ENCODE measurements at regions not wholly inside any gene's neighbourhood (a gene's known extent, or its start where the extent isn't known, plus 50 kb on each side); places are given as distances from the start of the nearest gene placed in this dataset.
A peak's percentile ranks its signal among the peaks of the same experiment; 100 is the strongest.
"Not testable (repeated sequence)": the region's sequence is repeated elsewhere in the genome, so short reads cannot be mapped to it uniquely, and the experiment has no call there.

GRCh38 chr16:31988595-31989581 is 115.3 kb downstream of the ZNF267 start:
- ATAC-seq (replicated peaks in 1 of 4), result peak in 3 of 4 experiments; percentile 75 to 84 (median 81)
- H3K4me1 ChIP-seq (ENCODE audit: control insufficient read depth in 1 of 2, extremely low read depth in 1 of 2, insufficient read depth in 2 of 2, low read length in 2 of 2); POLR2A ChIA-PET; H3K27ac ChIP-seq (ENCODE audit: low read length); H3K27me3 Mint-ChIP-seq; H3K9me3 ChIP-seq; H3K36me3 Mint-ChIP-seq; H3K36me3 ChIP-seq (ENCODE audit: control insufficient read depth in 2 of 2, extremely low read depth in 1 of 2, insufficient read depth in 1 of 2, low read length in 1 of 2); H3K4me1 Mint-ChIP-seq; CTCF ChIA-PET; H3K27ac Mint-ChIP-seq; H3K9me3 Mint-ChIP-seq; H3K27me3 ChIP-seq (replicated peaks in 1 of 2; ENCODE audit: control insufficient read depth in 2 of 2, extremely low read depth in 1 of 2, insufficient read depth in 2 of 2, low read length in 1 of 2); H3K4me3 ChIP-seq (ENCODE audit: control insufficient read depth in 1 of 2, extremely low read depth in 1 of 2, low read length in 1 of 2); H3K4me3 Mint-ChIP-seq: not testable (repeated sequence)
- peak in 29 of 35 experiments; percentile 19 to 61 (median 43) for DNase-seq
- no CpG with 5 or more reads among the region's 23 CpGs for WGBS (ENCODE audit: insufficient coverage)

- H3K9me3 ChIP-seq; H3K4me3 Mint-ChIP-seq; H3K4me1 Mint-ChIP-seq; CTCF ChIA-PET; DNase-seq; POLR2A ChIA-PET; H3K27me3 ChIP-seq (replicated peaks in 1 of 2; ENCODE audit: control insufficient read depth in 2 of 2, extremely low read depth in 1 of 2, insufficient read depth in 2 of 2, low read length in 1 of 2); H3K9me3 Mint-ChIP-seq; H3K36me3 ChIP-seq (ENCODE audit: control insufficient read depth in 2 of 2, extremely low read depth in 1 of 2, insufficient read depth in 1 of 2, low read length in 1 of 2); H3K4me1 ChIP-seq (ENCODE audit: control insufficient read depth in 1 of 2, extremely low read depth in 1 of 2, insufficient read depth in 2 of 2, low read length in 2 of 2); H3K27me3 Mint-ChIP-seq; H3K4me3 ChIP-seq (ENCODE audit: control insufficient read depth in 1 of 2, extremely low read depth in 1 of 2, low read length in 1 of 2); ATAC-seq (replicated peaks in 1 of 4); H3K27ac ChIP-seq (ENCODE audit: low read length); H3K36me3 Mint-ChIP-seq; H3K27ac Mint-ChIP-seq: not testable (repeated sequence)
- WGBS (ENCODE audit: insufficient coverage), result no CpG with 5 or more reads among the region's 7 CpGs
These were observed 116.7 kb downstream of the ZNF267 start for GRCh38 chr16:31990261-31990660.

GRCh38 chr16:31990980-31991379 is 117.4 kb downstream of the ZNF267 start:
- H3K4me1 Mint-ChIP-seq; H3K9me3 ChIP-seq; DNase-seq; ATAC-seq (replicated peaks in 1 of 4); H3K36me3 ChIP-seq (ENCODE audit: control insufficient read depth in 2 of 2, extremely low read depth in 1 of 2, insufficient read depth in 1 of 2, low read length in 1 of 2); H3K27ac Mint-ChIP-seq; H3K27ac ChIP-seq (ENCODE audit: low read length); H3K9me3 Mint-ChIP-seq; CTCF ChIA-PET; H3K4me3 ChIP-seq (ENCODE audit: control insufficient read depth in 1 of 2, extremely low read depth in 1 of 2, low read length in 1 of 2); H3K27me3 ChIP-seq (replicated peaks in 1 of 2; ENCODE audit: control insufficient read depth in 2 of 2, extremely low read depth in 1 of 2, insufficient read depth in 2 of 2, low read length in 1 of 2); POLR2A ChIA-PET; H3K4me3 Mint-ChIP-seq; H3K36me3 Mint-ChIP-seq; H3K4me1 ChIP-seq (ENCODE audit: control insufficient read depth in 1 of 2, extremely low read depth in 1 of 2, insufficient read depth in 2 of 2, low read length in 2 of 2); H3K27me3 Mint-ChIP-seq: not testable (repeated sequence)
- WGBS (ENCODE audit: insufficient coverage), result 96% methylated on average over 6 of the region's 8 CpGs

- H3K27me3 Mint-ChIP-seq; H3K4me3 ChIP-seq (ENCODE audit: control insufficient read depth in 1 of 2, extremely low read depth in 1 of 2, low read length in 1 of 2); H3K36me3 ChIP-seq (ENCODE audit: control insufficient read depth in 2 of 2, extremely low read depth in 1 of 2, insufficient read depth in 1 of 2, low read length in 1 of 2); H3K27ac Mint-ChIP-seq; H3K4me1 Mint-ChIP-seq; H3K4me1 ChIP-seq (ENCODE audit: control insufficient read depth in 1 of 2, extremely low read depth in 1 of 2, insufficient read depth in 2 of 2, low read length in 2 of 2); H3K27me3 ChIP-seq (replicated peaks in 1 of 2; ENCODE audit: control insufficient read depth in 2 of 2, extremely low read depth in 1 of 2, insufficient read depth in 2 of 2, low read length in 1 of 2); CTCF ChIA-PET; POLR2A ChIA-PET; H3K9me3 ChIP-seq; H3K36me3 Mint-ChIP-seq; H3K9me3 Mint-ChIP-seq; DNase-seq; ATAC-seq (replicated peaks in 1 of 4); H3K27ac ChIP-seq (ENCODE audit: low read length); H3K4me3 Mint-ChIP-seq: not testable (repeated sequence)
- WGBS (ENCODE audit: insufficient coverage), result no CpG with 5 or more reads among the region's 3 CpGs
These were observed 122.7 kb downstream of the ZNF267 start for GRCh38 chr16:31996325-31996724.

- H3K4me3 ChIP-seq (ENCODE audit: control insufficient read depth in 1 of 2, extremely low read depth in 1 of 2, low read length in 1 of 2); H3K4me1 ChIP-seq (ENCODE audit: control insufficient read depth in 1 of 2, extremely low read depth in 1 of 2, insufficient read depth in 2 of 2, low read length in 2 of 2); DNase-seq; H3K9me3 Mint-ChIP-seq; H3K36me3 ChIP-seq (ENCODE audit: control insufficient read depth in 2 of 2, extremely low read depth in 1 of 2, insufficient read depth in 1 of 2, low read length in 1 of 2); H3K4me3 Mint-ChIP-seq; H3K36me3 Mint-ChIP-seq; H3K27ac ChIP-seq (ENCODE audit: low read length); H3K27me3 Mint-ChIP-seq; ATAC-seq (replicated peaks in 1 of 4); H3K9me3 ChIP-seq; CTCF ChIA-PET; POLR2A ChIA-PET; H3K27me3 ChIP-seq (replicated peaks in 1 of 2; ENCODE audit: control insufficient read depth in 2 of 2, extremely low read depth in 1 of 2, insufficient read depth in 2 of 2, low read length in 1 of 2); H3K27ac Mint-ChIP-seq; H3K4me1 Mint-ChIP-seq: not testable (repeated sequence)
- WGBS (ENCODE audit: insufficient coverage), result 80% methylated on average over 2 of the region's 9 CpGs
These were observed 128.9 kb downstream of the ZNF267 start for GRCh38 chr16:32002496-32002895.

GRCh38 chr16:32003819-32004218 is 130.2 kb downstream of the ZNF267 start:
- H3K27ac Mint-ChIP-seq; H3K27ac ChIP-seq (ENCODE audit: low read length); H3K4me3 ChIP-seq (ENCODE audit: control insufficient read depth in 1 of 2, extremely low read depth in 1 of 2, low read length in 1 of 2); H3K36me3 Mint-ChIP-seq; H3K27me3 Mint-ChIP-seq; DNase-seq; H3K4me1 ChIP-seq (ENCODE audit: control insufficient read depth in 1 of 2, extremely low read depth in 1 of 2, insufficient read depth in 2 of 2, low read length in 2 of 2); CTCF ChIA-PET; H3K36me3 ChIP-seq (ENCODE audit: control insufficient read depth in 2 of 2, extremely low read depth in 1 of 2, insufficient read depth in 1 of 2, low read length in 1 of 2); H3K27me3 ChIP-seq (replicated peaks in 1 of 2; ENCODE audit: control insufficient read depth in 2 of 2, extremely low read depth in 1 of 2, insufficient read depth in 2 of 2, low read length in 1 of 2); H3K4me3 Mint-ChIP-seq; POLR2A ChIA-PET; H3K4me1 Mint-ChIP-seq; ATAC-seq (replicated peaks in 1 of 4); H3K9me3 ChIP-seq; H3K9me3 Mint-ChIP-seq: not testable (repeated sequence)
- no CpG with 5 or more reads among the region's 7 CpGs for WGBS (ENCODE audit: insufficient coverage)
